ENCODE measurements at regions not wholly inside any gene's neighbourhood (a gene's known extent, or its start where the extent isn't known, plus 50 kb on each side); places are given as distances from the start of the nearest gene placed in this dataset.

DNA sequence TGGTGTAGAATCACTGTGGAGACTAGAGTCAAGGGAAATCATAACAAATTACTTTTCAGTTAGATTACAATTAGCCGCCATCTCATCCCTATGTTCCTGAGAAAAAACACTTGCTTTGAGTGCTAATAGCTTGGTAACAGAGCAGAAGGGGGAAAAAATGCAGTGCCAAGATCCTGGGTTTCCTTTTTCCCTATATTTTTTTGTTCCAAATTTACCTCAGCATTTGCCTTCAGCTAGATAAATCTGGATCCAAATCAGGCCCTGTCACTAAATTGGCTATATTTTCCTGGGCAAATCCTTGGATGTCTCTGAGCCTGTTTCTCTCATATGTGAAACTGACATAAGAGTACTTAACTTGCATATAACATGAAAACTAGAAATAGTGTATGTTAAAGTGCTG, 86.0 kb downstream of the TENT5A start:
- TF ChIP-seq TAF1 (IDR thresholded peaks at IDR 0.05; ENCODE audit: borderline replicate concordance, insufficient read depth, low read length) (no peak), POLR2AphosphoS5 (IDR thresholded peaks at IDR 0.05; ENCODE audit: low read depth, low read length) (no peak)
- TF ChIP-seq, protein P1, sequence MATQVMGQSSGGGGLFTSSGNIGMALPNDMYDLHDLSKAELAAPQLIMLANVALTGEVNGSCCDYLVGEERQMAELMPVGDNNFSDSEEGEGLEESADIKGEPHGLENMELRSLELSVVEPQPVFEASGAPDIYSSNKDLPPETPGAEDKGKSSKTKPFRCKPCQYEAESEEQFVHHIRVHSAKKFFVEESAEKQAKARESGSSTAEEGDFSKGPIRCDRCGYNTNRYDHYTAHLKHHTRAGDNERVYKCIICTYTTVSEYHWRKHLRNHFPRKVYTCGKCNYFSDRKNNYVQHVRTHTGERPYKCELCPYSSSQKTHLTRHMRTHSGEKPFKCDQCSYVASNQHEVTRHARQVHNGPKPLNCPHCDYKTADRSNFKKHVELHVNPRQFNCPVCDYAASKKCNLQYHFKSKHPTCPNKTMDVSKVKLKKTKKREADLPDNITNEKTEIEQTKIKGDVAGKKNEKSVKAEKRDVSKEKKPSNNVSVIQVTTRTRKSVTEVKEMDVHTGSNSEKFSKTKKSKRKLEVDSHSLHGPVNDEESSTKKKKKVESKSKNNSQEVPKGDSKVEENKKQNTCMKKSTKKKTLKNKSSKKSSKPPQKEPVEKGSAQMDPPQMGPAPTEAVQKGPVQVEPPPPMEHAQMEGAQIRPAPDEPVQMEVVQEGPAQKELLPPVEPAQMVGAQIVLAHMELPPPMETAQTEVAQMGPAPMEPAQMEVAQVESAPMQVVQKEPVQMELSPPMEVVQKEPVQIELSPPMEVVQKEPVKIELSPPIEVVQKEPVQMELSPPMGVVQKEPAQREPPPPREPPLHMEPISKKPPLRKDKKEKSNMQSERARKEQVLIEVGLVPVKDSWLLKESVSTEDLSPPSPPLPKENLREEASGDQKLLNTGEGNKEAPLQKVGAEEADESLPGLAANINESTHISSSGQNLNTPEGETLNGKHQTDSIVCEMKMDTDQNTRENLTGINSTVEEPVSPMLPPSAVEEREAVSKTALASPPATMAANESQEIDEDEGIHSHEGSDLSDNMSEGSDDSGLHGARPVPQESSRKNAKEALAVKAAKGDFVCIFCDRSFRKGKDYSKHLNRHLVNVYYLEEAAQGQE (IDR thresholded peaks at IDR 0.05; ENCODE audit: insufficient read depth in 1 of 2, low read depth in 2 of 2, low read length in 2 of 2) = no peak

Data from PFSK-1 (cell line).